Erythroblast (primary cell): ENCODE measurements at regions not wholly inside any gene's neighbourhood (a gene's known extent, or its start where the extent isn't known, plus 50 kb on each side); places are given as distances from the start of the nearest gene placed in this dataset.

Source experiments
- GATA1 ChIP-seq: IDR thresholded peaks from 2 replicates; pipeline ENCODE4 v1.6.1; 2011; ENCODE audit warnings: low read depth, mild to moderate bottlenecking, control low read depth, low read length, moderate library complexity
- POLR2A ChIP-seq: IDR thresholded peaks from 2 replicates; pipeline ENCODE4 v1.6.1; 2011; ENCODE audit warnings: mild to moderate bottlenecking, low read length

DNA sequence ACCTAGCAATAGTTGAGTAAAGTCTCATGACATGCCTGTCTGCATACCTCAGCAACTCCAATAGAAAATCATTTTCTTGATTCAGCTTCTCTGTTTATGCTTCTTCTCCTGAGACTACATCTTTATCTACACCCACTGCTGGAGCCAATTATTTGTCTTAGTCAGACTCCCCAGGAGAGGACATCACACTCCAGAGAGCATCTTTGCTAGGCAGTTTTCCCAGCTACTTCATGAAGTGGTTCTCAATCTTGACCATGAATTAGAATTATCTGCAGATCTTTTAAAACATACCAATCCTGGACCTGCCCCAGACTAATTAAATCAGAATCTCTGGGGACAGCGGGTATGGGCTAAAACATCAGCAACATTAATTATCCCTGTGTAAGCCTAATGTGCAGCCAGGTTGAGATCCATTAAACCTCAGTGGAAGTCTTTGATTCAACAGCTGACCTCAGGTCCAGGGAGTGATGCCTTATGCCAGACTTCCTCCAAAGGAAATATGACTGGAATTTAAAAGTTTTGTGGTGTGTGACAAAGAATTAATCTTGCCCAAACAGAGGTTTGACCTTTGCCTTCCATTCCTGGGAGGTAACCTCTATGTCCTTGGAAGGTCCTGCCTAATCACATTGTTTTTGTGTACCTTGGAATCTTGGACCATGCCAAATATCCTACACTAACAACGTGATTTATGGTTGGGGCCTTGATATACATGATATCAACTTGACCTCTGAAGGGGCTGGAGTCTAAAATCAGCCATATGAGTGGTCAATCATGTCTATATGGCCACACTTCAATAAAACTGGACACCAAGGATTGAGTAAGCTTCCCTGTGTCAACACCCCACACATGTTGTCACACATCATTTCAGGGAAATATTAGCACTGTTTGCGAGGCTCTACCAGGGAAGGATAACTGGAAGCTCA, 99.3 kb upstream of the DNAJC10 start:
- no peak for TF ChIP-seq POLR2A
- no peak for TF ChIP-seq GATA1
